Activated T-helper 17 cell treated with anti-CD3 and anti-CD28 coated beads, Interleukin-2, amount 50 U/mL, for 72 hours (primary cell): ENCODE measurements at regions not wholly inside any gene's neighbourhood (a gene's known extent, or its start where the extent isn't known, plus 50 kb on each side); places are given as distances from the start of the nearest gene placed in this dataset.

ENCODE experiments used
- ATAC-seq: fragments of 150-1000 bp; cut with Tn5 transposase; replicated peaks from 2 replicates; pipeline ENCODE4 v1.10.0; 2021; ENCODE audit warnings: mild to moderate bottlenecking, moderate library complexity
- H3K27ac Mint-ChIP-seq: one replicate; pipeline ENCODE4 v1.8.0; 2022; ENCODE audit warnings: mixed read lengths
- H3K27me3 Mint-ChIP-seq: one replicate; pipeline ENCODE4 v1.8.0; 2022; ENCODE audit warnings: mixed read lengths
- H3K36me3 Mint-ChIP-seq: one replicate; pipeline ENCODE4 v1.8.0; 2022; ENCODE audit warnings: low read depth, mild to moderate bottlenecking, mixed read lengths
- H3K4me1 Mint-ChIP-seq: one replicate; pipeline ENCODE4 v1.8.0; 2022; ENCODE audit warnings: mixed read lengths
- H3K4me3 Mint-ChIP-seq: one replicate; pipeline ENCODE4 v1.8.0; 2022; ENCODE audit warnings: mild to moderate bottlenecking, mixed read lengths
- H3K9me3 Mint-ChIP-seq: one replicate; pipeline ENCODE4 v1.8.0; 2022; ENCODE audit warnings: mixed read lengths

DNA sequence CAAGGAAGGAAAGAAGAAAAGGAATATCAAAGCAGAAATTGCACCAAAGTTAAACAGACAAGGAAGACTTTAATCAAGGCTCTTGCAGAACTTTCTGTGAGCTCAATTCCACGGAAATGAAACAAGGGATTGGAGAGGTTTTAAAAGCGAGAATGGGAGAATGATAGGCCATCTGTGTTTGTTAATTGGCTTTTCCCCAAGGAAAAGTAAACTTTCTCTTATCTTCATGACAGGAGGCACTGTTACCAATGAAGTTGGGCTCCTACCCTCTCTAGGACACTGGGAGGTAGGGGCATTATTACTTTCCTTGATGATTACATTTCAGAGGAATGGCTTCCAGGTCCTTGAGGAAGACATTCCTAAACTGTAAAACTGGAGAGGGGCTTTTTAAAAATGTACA lies 328.8 kb upstream of the NWD2 start:
- Mint-ChIP-seq H3K27me3 (no peaks in the 10 kb centered on the region), H3K4me1 (no peaks in the 10 kb centered on the region), H3K27ac (no peak overlapping the region), H3K36me3 (no peaks in the 10 kb centered on the region), H3K9me3 (no peaks in the 10 kb centered on the region), H3K4me3 (no peak overlapping the region)
- no peak for ATAC-seq

DNA sequence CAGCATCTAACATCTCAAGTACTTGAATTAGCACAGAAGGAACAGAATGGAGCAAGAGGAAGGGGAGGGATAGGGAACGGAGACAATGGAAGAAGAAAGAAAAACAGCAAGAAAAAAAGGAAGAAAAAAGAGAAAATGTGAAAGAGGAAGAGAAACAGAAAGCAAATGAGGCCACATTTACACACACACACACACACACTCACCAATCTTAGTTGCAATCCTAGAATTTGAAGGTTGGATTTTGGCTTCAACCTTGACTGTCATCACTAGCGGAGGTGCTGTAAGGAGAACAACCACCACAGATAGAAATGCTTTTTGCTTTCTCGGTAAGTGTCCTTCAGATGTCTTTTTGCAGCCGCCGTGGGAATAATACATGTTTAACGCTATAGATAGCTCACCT lies 327.1 kb upstream of the NWD2 start:
- no peaks in the 10 kb centered on the region for H3K36me3 Mint-ChIP-seq
- H3K27ac Mint-ChIP-seq, result no peak overlapping the region
- no peak overlapping the region for H3K4me3 Mint-ChIP-seq
- H3K9me3 Mint-ChIP-seq, result no peaks in the 10 kb centered on the region
- ATAC-seq, result no peak
- H3K4me1 Mint-ChIP-seq, result no peaks in the 10 kb centered on the region
- H3K27me3 Mint-ChIP-seq, result no peaks in the 10 kb centered on the region

DNA sequence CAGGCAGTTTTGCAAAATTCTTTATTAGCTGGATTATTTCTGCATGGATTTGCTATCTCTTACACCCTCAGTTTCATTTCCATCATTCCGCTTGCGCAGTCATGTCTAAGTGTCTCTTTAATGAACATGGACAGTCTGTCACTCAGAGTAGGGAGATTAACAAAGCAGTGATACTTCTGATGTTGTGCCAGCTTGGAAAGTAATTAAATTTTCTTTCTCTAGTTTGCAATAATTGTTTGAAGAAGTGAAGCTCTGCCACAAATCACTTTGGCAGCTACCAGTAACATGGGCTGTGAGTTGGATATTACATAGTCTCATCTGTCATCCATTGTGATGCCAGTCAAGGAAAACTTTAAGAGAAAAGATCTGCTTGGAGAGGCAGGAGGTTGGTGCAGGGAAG lies 324.8 kb upstream of the NWD2 start:
- no peak for ATAC-seq
- H3K4me1 Mint-ChIP-seq, result no peaks in the 10 kb centered on the region
- H3K36me3 Mint-ChIP-seq, result no peaks in the 10 kb centered on the region
- H3K9me3 Mint-ChIP-seq, result no peaks in the 10 kb centered on the region
- no peaks in the 10 kb centered on the region for H3K27me3 Mint-ChIP-seq
- no peak overlapping the region for H3K4me3 Mint-ChIP-seq
- H3K27ac Mint-ChIP-seq, result no peak overlapping the region

DNA sequence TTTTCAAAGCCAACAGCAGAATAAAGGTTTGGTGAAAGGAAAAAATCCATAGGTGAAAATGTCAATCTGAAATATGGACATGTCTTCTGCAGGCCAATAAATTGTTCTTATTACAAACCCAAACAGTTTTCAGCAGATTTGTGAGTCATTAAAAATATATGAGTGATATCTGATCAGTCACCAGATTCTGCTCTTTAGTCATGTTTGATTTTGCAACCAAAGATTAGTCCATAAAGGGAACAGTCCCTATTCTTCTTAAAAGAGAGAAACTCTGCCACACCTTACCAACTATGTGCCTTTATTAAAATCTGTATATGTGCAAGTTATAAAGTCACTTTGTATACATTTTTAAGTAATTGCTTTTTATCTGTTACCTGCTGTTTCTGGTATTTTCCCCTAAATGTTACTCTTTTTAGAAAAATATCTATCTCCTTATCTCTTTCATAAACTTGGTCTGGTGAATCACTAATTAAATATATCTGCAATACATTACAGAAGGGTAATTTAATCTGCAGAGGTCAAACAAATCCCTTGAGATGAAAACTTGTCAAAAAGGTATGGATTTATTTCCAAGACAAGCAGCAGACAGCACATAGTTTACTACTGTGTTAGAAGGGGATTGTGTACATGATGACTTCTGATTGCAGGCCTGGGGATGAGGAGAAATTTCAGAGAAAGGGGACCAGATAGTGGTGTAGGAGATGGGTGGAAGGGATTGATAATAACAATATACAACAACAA lies 322.9 kb upstream of the NWD2 start:
- Mint-ChIP-seq H3K4me1 (no peaks in the 10 kb centered on the region), H3K36me3 (no peaks in the 10 kb centered on the region), H3K9me3 (no peaks in the 10 kb centered on the region)

DNA sequence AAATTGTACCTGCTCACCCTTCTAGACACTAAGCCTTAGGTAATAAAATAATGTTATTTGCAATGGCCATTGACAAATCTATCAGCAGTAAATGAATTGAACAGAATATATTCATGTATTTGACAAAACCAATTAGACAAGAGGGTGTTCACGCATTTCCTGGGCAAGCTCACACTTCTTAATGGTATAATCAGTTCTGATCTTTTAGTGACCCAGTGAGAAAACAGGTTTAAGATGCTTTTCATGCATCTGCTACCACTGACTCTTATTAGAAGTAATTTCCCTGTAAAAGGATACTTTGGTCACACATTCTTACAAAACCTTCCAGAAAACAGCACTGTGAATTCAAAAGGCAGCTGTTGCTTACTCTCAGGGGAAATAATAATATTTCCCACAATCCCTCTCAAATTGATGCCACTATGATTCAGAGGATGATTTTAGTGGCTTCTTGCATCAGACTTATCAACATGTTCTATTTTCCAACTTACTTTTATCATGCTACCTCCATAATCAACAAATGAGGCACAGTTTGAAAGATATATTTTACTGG lies 313.9 kb upstream of the NWD2 start:
- Mint-ChIP-seq H3K27ac (no peak overlapping the region), H3K27me3 (no peaks in the 10 kb centered on the region), H3K4me1 (no peaks in the 10 kb centered on the region), H3K36me3 (no peaks in the 10 kb centered on the region), H3K9me3 (peaks cover 5% of the 10 kb centered on the region), H3K4me3 (no peak overlapping the region)
- no peak for ATAC-seq

More for the DNA sequence above, 322.9 kb upstream of the NWD2 start:
- no peak overlapping the region for H3K27ac Mint-ChIP-seq
- no peaks in the 10 kb centered on the region for H3K27me3 Mint-ChIP-seq
- H3K4me3 Mint-ChIP-seq, result no peak overlapping the region
- no peak for ATAC-seq

DNA sequence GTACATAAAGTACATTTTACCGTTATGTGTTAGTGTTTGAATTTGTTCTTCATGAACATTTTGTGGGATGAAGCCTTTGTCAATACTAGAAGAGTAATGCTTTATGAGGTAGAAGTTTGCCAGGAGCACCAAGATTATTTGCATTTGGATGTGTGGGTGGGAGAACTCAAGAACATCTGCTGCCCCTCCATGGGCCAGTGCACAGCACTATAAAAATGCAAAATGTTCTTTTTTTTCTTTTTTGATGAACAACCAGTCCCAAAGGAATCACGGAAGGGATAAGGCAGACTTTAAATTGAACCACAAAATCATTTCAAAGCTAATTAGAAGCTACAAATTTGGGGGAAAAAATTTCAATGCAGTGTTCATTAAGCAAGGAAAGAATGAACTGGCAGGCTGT lies 300.3 kb upstream of the NWD2 start:
- ATAC-seq, result no peak
- Mint-ChIP-seq H3K9me3 (no peaks in the 10 kb centered on the region), H3K4me1 (no peaks in the 10 kb centered on the region), H3K36me3 (no peaks in the 10 kb centered on the region), H3K4me3 (no peak overlapping the region), H3K27ac (no peak overlapping the region), H3K27me3 (no peaks in the 10 kb centered on the region)

DNA sequence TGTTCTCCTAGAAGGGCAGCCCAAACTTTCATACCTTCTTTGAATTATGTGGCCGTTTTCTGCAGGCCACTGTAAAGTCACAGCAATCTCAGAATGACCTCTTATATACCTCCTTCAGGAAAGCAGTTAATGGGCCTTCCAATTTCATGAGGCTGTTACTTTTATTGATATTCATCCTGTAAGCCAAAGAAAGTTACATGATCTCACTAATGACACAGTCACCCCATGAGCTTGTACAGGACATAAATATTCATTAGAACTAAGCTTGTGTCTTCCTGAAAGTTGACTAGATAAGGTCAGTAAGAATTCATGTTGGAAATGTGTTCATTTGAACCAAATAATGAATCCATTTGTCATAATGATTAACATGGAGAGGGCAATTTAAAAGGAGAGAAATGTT lies 283.1 kb upstream of the NWD2 start:
- Mint-ChIP-seq H3K9me3 (no peaks in the 10 kb centered on the region), H3K36me3 (no peaks in the 10 kb centered on the region), H3K4me1 (no peaks in the 10 kb centered on the region), H3K27ac (no peak overlapping the region), H3K27me3 (peaks cover 4% of the 10 kb centered on the region), H3K4me3 (no peak overlapping the region)
- no peak for ATAC-seq

DNA sequence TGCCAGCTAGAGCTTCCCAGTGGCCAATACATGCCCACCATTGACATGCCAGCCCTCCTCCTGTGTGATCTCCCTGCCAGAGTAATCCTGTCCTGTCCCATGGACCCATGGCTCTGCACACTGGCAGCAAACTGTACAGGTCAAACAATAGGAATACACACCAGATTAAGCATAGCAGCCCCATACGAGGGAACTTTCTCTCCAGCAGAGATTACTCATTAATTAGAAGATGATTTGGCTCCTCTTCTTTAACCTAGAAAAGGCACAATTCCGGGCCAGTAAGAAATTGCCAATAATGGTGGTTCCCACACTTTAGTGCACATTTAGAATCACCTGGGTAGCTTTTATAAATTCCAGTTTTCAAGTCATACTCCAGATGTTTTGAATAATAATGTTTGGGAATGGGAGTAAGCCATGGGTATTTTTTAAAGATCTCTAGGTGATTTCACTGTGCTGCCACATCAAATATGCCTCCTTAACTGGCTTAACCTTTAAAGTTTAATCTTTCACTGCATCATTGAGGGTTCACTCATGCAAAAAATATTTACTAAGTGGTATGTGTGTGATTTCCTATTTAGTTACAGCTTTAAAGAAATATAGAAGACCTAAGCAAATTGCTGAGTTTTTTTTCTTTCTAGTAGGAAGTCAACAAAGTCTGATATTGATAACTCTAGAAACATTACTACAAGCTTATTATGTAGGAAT lies 277.6 kb upstream of the NWD2 start:
- H3K9me3 Mint-ChIP-seq, result no peaks in the 10 kb centered on the region
- H3K4me1 Mint-ChIP-seq, result no peaks in the 10 kb centered on the region
- no peak overlapping the region for H3K4me3 Mint-ChIP-seq
- no peaks in the 10 kb centered on the region for H3K36me3 Mint-ChIP-seq
- no peaks in the 10 kb centered on the region for H3K27me3 Mint-ChIP-seq
- no peak for ATAC-seq
- H3K27ac Mint-ChIP-seq, result no peak overlapping the region

DNA sequence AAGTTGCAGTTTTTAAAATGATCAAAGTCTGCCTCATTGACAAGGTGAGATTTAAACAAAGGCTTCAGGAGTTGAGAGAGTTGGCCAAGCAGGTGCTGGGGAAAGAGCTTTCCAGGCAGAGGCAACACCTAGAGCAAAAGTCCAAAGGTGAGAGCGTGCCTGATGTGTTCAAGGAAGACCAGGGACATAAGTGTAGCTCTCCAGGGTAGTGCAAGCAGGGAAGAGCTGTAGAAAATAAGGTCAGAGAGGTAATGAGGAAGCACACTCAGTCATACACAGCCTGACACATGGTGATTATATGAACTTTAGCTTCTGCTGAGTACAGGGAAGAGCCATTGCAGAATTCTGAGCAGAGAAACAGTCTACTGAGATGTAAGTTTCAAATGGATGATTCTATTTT lies 265.0 kb upstream of the NWD2 start:
- no peaks in the 10 kb centered on the region for H3K9me3 Mint-ChIP-seq

DNA sequence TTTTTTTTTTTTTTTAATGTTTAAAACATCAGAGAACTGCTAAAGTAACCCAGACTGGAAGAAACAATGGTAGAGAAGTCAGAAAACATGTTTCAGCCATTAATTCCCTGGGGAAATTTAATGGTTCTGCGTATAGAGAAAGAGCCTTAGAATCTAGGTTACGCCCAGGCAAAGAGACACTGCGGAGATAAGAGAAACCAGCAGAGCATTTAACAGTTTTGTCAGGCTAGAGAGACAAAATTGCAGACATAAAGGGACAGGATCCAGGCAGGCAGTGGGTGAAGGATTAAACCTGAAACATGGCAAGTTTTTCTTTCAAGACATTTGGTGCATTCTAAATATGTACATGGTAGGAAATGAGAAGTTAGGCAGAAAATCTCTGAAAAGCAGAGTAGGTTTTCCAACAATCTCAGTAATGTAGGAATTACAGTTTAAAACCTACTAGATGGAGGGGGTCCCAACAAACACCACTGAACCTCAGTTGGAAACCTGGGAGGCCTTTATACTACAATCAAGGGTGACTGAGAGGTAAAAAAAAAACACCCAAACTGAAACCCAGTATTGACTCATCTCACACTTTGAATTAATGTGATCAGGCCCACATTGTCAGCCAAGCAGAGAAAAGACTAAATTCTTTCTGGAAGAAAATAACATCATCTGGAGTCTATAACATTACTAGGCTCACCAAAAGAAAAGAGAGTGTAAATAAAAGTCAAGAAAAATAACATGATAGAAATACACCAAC lies 254.2 kb upstream of the NWD2 start:
- H3K9me3 Mint-ChIP-seq, result peaks cover 9% of the 10 kb centered on the region
- ATAC-seq, result no peak
- H3K36me3 Mint-ChIP-seq, result no peaks in the 10 kb centered on the region
- H3K27ac Mint-ChIP-seq, result no peak overlapping the region
- H3K4me3 Mint-ChIP-seq, result no peak overlapping the region
- H3K27me3 Mint-ChIP-seq, result no peaks in the 10 kb centered on the region
- H3K4me1 Mint-ChIP-seq, result no peaks in the 10 kb centered on the region

More for the DNA sequence above, 265.0 kb upstream of the NWD2 start:
- no peaks in the 10 kb centered on the region for H3K4me1 Mint-ChIP-seq
- no peaks in the 10 kb centered on the region for H3K36me3 Mint-ChIP-seq
- no peak overlapping the region for H3K27ac Mint-ChIP-seq
- no peak overlapping the region for H3K4me3 Mint-ChIP-seq
- ATAC-seq, result no peak
- no peaks in the 10 kb centered on the region for H3K27me3 Mint-ChIP-seq

DNA sequence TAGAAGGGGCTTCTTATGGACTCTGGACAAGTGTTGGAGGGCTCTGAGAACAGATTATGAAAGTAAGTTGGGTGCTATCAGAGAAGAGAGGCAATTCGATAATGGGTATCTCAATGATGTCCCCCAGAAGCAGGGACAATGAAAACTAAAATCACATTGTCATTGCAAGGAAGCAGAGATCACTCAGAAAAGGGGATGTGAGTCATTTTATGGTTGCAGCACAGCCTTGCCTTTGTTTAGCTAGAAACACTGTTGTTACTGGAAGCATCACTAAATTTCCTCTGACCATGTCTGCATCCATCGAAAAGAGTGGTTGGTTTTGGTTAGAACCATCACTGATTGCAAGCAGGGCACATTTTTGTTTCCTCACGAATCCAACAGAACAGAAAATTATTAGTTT lies 246.8 kb upstream of the NWD2 start:
- Mint-ChIP-seq H3K27me3 (no peaks in the 10 kb centered on the region), H3K27ac (no peak overlapping the region), H3K36me3 (no peaks in the 10 kb centered on the region), H3K9me3 (peaks cover 4% of the 10 kb centered on the region), H3K4me1 (no peaks in the 10 kb centered on the region), H3K4me3 (no peak overlapping the region)
- ATAC-seq, result no peak

DNA sequence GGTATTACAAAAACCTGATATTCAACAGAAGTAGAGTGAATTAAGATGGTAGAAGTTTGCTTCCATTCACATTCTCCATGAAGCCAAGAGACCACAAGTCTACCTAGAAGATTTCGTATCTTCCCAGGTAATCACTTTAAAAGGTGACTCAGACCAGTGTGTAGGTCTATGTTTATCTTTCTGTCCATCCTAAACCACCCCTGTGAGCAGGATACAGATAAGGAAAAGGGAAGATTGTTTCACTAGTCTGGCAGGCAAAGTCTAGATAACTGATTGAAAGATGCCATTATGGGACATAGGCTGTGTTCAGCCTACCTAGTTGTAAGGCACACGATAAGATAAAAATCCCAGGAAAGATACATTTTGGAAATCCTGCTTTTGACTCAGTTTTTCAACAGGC lies 244.3 kb upstream of the NWD2 start:
- H3K4me1 Mint-ChIP-seq, result no peaks in the 10 kb centered on the region
- H3K36me3 Mint-ChIP-seq, result no peaks in the 10 kb centered on the region
- no peak for ATAC-seq
- no peaks in the 10 kb centered on the region for H3K27me3 Mint-ChIP-seq
- no peak overlapping the region for H3K4me3 Mint-ChIP-seq
- no peak overlapping the region for H3K27ac Mint-ChIP-seq
- H3K9me3 Mint-ChIP-seq, result peaks cover 10% of the 10 kb centered on the region

DNA sequence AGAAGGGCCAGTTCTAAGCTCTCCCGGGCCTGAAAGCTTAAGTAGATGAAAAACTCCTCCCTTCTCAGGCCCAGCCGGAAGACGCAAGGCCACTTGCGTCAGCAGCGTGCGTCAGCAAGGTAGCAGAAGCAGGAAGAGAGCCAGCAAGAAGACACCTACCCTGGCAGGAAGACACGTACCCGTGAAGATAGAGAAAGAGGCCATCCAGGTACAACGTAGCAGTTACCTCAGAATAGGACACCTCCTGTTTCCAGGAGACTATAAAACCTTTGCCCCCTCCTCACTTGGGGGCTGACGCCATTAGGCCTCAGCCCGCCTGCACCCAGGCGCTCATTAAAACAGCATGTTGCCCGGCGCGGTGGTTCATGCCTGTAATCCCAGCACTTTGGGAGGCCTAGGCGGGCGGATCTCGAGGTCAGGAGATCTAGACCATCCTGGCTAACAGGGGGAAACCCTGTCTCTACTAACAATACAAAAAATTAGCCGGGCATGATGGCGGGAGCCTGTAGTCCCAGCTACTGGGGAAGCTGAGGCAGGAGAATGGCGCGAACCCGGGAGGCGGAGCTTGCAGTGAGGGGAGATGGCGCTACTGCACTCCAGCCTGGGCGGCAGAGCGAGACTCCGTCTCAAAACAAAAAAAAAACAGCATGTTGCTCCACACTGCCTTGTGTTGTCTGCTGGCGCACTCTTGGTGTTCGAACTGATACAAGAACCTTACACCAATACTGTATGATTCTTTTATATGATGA lies 242.7 kb upstream of the NWD2 start:
- H3K36me3 Mint-ChIP-seq, result no peaks in the 10 kb centered on the region
- H3K4me3 Mint-ChIP-seq, result no peak overlapping the region
- peaks cover 10% of the 10 kb centered on the region for H3K9me3 Mint-ChIP-seq
- no peak overlapping the region for H3K27ac Mint-ChIP-seq
- ATAC-seq, result no peak
- H3K4me1 Mint-ChIP-seq, result no peaks in the 10 kb centered on the region
- H3K27me3 Mint-ChIP-seq, result no peaks in the 10 kb centered on the region

DNA sequence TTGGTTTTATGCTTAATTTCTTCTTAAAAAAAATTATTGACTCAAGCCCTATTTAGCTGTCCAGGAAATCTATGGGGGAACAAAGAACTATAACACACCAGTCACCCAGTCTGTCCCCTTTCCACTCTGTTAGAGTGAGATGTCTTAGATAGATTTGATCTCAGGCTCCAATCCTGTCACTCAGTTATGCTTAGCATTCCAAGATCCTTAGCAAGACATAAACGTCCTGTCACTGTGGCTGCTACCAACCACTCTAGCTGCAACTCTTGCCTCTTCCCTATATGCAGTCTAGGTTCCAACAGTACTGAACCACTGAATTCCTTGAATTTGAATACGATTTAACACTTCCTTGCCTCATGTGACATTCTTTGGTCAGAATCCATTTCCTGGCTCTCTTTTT lies 241.9 kb upstream of the NWD2 start:
- H3K36me3 Mint-ChIP-seq, result no peaks in the 10 kb centered on the region
- no peaks in the 10 kb centered on the region for H3K27me3 Mint-ChIP-seq
- H3K9me3 Mint-ChIP-seq, result peaks cover 10% of the 10 kb centered on the region
- ATAC-seq, result no peak
- no peak overlapping the region for H3K4me3 Mint-ChIP-seq
- H3K4me1 Mint-ChIP-seq, result no peaks in the 10 kb centered on the region
- H3K27ac Mint-ChIP-seq, result no peak overlapping the region
